ENCODE measurements at regions not wholly inside any gene's neighbourhood (a gene's known extent, or its start where the extent isn't known, plus 50 kb on each side); places are given as distances from the start of the nearest gene placed in this dataset.

DNA sequence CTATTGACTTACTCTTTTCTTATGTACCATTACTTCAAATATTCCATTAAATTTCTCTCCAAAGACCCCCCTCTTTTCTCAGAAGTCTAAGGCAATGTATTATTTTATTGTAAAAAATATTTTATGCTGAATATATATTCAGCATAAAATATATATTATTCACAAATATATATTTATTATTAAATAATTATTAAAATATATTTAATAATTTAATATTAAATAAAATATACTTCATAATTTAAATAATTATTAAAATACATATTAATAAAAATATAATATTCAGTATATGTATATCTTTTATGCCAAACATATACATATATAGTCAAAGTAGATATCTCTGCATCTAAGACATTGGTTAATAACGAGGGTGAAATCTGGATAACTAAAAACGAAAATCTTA, 418.4 kb downstream of the GASK1B start:
- Histone ChIP-seq H3K27ac (no peak overlapping the region), H3K4me3 (no peak overlapping the region), H3K9me3 (no peaks in the 10 kb centered on the region), H3K27me3 (no peaks in the 10 kb centered on the region), H3K4me1 (no peaks in the 10 kb centered on the region), H3K36me3 (no peaks in the 10 kb centered on the region)
- intact Hi-C loops (cut with DNase I; ENCODE audit: low total_unique reads): no loop called here
- in situ Hi-C loops (cut with MboI; ENCODE audit: low sequenced_read_pairs in 4 of 4): no loop called here
- no peak for DNase-seq
- no peak for ATAC-seq
- no peak for TF ChIP-seq POLR2A (IDR thresholded peaks at IDR 0.05)

DNA sequence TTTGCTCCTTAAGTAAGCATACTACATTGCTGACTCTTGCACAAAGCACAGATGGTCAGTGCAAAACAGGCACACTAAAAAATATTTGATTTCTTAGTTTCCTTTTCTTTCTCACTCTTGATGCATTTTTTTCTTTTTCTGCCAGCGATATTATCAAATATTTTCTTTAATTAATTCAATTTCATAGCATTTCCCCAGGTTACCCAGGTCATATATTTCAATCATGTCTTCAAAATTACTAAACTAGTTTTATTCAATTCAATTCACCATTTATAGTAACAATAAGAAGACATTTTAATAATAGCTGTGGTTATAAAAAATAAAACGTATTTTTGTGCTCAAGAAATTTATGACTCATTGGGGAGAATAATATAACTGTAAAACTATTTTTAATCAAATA, 421.2 kb downstream of the GASK1B start:
- DNase-seq: no peak
- intact Hi-C loops (cut with DNase I; ENCODE audit: low total_unique reads) (no loop called here), in situ Hi-C loops (cut with MboI; ENCODE audit: low sequenced_read_pairs in 4 of 4) (no loop called here)
- H3K36me3 ChIP-seq: no peaks in the 10 kb centered on the region
- TF ChIP-seq POLR2A (IDR thresholded peaks at IDR 0.05): no peak
- TF ChIP-seq CTCF (IDR thresholded peaks at IDR 0.05 in 4 of 5, conservative IDR thresholded peaks at IDR 0.05 in 1 of 5): no peak
- H3K27ac ChIP-seq: no peak overlapping the region
- no peaks in the 10 kb centered on the region for H3K27me3 ChIP-seq
- H3K9me3 ChIP-seq: no peaks in the 10 kb centered on the region
- ATAC-seq: no peak
- no peak overlapping the region for H3K4me3 ChIP-seq
- H3K4me1 ChIP-seq: no peaks in the 10 kb centered on the region

DNA sequence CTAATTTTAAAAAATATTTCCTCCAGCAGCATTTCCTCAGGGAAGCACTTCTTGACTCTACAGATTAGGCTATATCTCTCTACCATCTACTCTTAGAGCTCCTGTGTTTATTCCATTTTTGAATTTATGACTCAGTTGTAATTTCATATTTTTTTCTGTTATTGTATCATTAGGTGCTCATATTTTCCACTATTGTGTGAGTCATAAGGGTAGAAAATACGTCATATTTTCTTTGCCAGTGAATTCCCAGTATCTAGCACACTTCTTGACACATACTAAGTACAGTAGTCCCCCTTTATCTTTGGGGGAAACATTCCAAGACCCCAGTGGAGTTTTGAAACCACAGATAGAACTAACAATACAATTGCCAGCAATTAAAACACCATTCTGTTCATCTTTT, 431.2 kb downstream of the GASK1B start:
- intact Hi-C loops (cut with DNase I; ENCODE audit: low total_unique reads) (no loop called here), in situ Hi-C loops (cut with MboI; ENCODE audit: low sequenced_read_pairs in 4 of 4) (no loop called here)
- H3K4me1 ChIP-seq: no peaks in the 10 kb centered on the region
- H3K9me3 ChIP-seq: no peaks in the 10 kb centered on the region
- no peaks in the 10 kb centered on the region for H3K36me3 ChIP-seq
- no peak overlapping the region for H3K27ac ChIP-seq
- TF ChIP-seq POLR2A (IDR thresholded peaks at IDR 0.05) (no peak), CTCF (IDR thresholded peaks at IDR 0.05 in 4 of 5, conservative IDR thresholded peaks at IDR 0.05 in 1 of 5) (no peak)
- DNase-seq (no peak), ATAC-seq (no peak)
- H3K27me3 ChIP-seq: no peaks in the 10 kb centered on the region
- no peak overlapping the region for H3K4me3 ChIP-seq

- no peaks in the 10 kb centered on the region for H3K36me3 ChIP-seq
- in situ Hi-C loops (cut with MboI; ENCODE audit: low sequenced_read_pairs in 4 of 4): no loop called here
- DNase-seq: no peak
Measured at GRCh38 chr4:157739242-157739641, 433.6 kb downstream of the GASK1B start.

GRCh38 chr4:157728215-157728614, 444.6 kb downstream of the GASK1B start:
- no peak overlapping the region for H3K27ac ChIP-seq
- DNase-seq (no peak), ATAC-seq (no peak)
- no peaks in the 10 kb centered on the region for H3K36me3 ChIP-seq
- H3K27me3 ChIP-seq: no peaks in the 10 kb centered on the region
- no peak for TF ChIP-seq POLR2A (IDR thresholded peaks at IDR 0.05)
- TF ChIP-seq CTCF (IDR thresholded peaks at IDR 0.05 in 4 of 5, conservative IDR thresholded peaks at IDR 0.05 in 1 of 5): no peak
- H3K4me1 ChIP-seq: no peaks in the 10 kb centered on the region
- no peaks in the 10 kb centered on the region for H3K9me3 ChIP-seq
- H3K4me3 ChIP-seq: no peak overlapping the region
- intact Hi-C loops (cut with DNase I; ENCODE audit: low total_unique reads): no loop called here
- in situ Hi-C loops (cut with MboI; ENCODE audit: low sequenced_read_pairs in 4 of 4): no loop called here

More at GRCh38 chr4:157739242-157739641, 433.6 kb downstream of the GASK1B start:
- ATAC-seq: no peak
- TF ChIP-seq CTCF (IDR thresholded peaks at IDR 0.05 in 4 of 5, conservative IDR thresholded peaks at IDR 0.05 in 1 of 5) (no peak), POLR2A (IDR thresholded peaks at IDR 0.05) (no peak)
- H3K9me3 ChIP-seq: no peaks in the 10 kb centered on the region
- H3K4me3 ChIP-seq: no peak overlapping the region
- intact Hi-C loops (cut with DNase I; ENCODE audit: low total_unique reads): no loop called here
- no peaks in the 10 kb centered on the region for H3K4me1 ChIP-seq
- no peak overlapping the region for H3K27ac ChIP-seq
- no peaks in the 10 kb centered on the region for H3K27me3 ChIP-seq
